Parathyroid adenoma (tissue), 2 donors: ENCODE measurements at regions not wholly inside any gene's neighbourhood (a gene's known extent, or its start where the extent isn't known, plus 50 kb on each side); places are given as distances from the start of the nearest gene placed in this dataset.

Source experiments
- H2AFZ ChIP-seq: fragments of 300-600 bp; sonication (generic); one replicate; pipeline ENCODE4 v1.7.0; 2017; ENCODE audit warnings: antibody characterized with exemption, mild to moderate bottlenecking
- H3K27ac ChIP-seq: fragments of 300-600 bp; sonication (generic); one replicate; pipeline ENCODE4 v1.7.0; 2017
- H3K27me3 ChIP-seq: fragments of 300-600 bp; sonication (generic); one replicate; pipeline ENCODE4 v1.7.0; 2017; ENCODE audit warnings: low read length; ENCODE audit not compliant: control insufficient read depth, insufficient read depth
- H3K36me3 ChIP-seq: fragments of 300-600 bp; sonication (generic); one replicate; pipeline ENCODE4 v1.7.0; 2017; ENCODE audit warnings: low read length; ENCODE audit not compliant: control insufficient read depth, insufficient read depth
- H3K4me1 ChIP-seq: fragments of 300-600 bp; sonication (generic); one replicate; pipeline ENCODE4 v1.7.0; 2017; ENCODE audit warnings: control low read depth
- H3K4me2 ChIP-seq: fragments of 300-600 bp; sonication (generic); one replicate; pipeline ENCODE4 v1.7.0; 2017; ENCODE audit warnings: low read length
- H3K4me3 ChIP-seq: fragments of 300-600 bp; sonication (generic); one replicate; pipeline ENCODE4 v1.7.0; 2017; ENCODE audit warnings: low read depth, low read length
- H3K79me2 ChIP-seq: fragments of 300-600 bp; sonication (generic); one replicate; pipeline ENCODE4 v1.7.0; 2017; ENCODE audit warnings: control low read depth
- H3K9ac ChIP-seq: fragments of 300-600 bp; sonication (generic); one replicate; pipeline ENCODE4 v1.7.0; 2017; ENCODE audit warnings: mild to moderate bottlenecking
- H3K9me3 ChIP-seq: fragments of 300-600 bp; sonication (generic); one replicate; pipeline ENCODE4 v1.7.0; 2017; ENCODE audit warnings: low read length; ENCODE audit not compliant: control insufficient read depth
- TF ChIP-seq, protein P1 (sequence below): fragments of 300-600 bp; sonication (generic); IDR thresholded peaks from one replicate; pipeline ENCODE4 v1.7.0; 2017; ENCODE audit warnings: antibody characterized with exemption, mild to moderate bottlenecking
- donor health status: primary hyperparathyroidism.

DNA sequence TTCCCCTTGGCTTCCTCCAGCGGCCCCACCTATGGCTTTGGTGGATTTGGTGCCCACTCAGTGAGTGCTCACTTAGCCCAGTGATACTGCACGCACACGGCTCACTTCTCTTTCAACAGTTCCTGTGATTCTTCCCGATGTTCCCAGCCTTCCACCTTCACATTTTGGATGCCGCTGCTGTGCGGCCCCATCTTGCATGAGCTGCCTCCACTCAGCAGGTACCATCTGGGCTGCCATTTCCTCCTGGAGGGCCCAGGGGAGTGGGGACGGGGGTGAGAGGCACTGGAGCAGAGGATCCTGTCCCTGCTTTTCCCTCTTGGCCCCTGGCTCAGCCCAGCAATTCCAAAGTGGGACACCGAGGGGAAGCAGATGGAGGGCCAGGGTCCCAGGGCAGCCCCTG lies 323.3 kb upstream of the ZNF32 start:
- H2AFZ ChIP-seq: no peak overlapping the region
- no peaks in the 10 kb centered on the region for H3K9me3 ChIP-seq
- H3K27me3 ChIP-seq: no peaks in the 10 kb centered on the region
- no peak overlapping the region for H3K9ac ChIP-seq
- no peaks in the 10 kb centered on the region for H3K36me3 ChIP-seq
- H3K4me3 ChIP-seq: no peak overlapping the region
- H3K4me2 ChIP-seq: no peak overlapping the region
- TF ChIP-seq, protein P1, sequence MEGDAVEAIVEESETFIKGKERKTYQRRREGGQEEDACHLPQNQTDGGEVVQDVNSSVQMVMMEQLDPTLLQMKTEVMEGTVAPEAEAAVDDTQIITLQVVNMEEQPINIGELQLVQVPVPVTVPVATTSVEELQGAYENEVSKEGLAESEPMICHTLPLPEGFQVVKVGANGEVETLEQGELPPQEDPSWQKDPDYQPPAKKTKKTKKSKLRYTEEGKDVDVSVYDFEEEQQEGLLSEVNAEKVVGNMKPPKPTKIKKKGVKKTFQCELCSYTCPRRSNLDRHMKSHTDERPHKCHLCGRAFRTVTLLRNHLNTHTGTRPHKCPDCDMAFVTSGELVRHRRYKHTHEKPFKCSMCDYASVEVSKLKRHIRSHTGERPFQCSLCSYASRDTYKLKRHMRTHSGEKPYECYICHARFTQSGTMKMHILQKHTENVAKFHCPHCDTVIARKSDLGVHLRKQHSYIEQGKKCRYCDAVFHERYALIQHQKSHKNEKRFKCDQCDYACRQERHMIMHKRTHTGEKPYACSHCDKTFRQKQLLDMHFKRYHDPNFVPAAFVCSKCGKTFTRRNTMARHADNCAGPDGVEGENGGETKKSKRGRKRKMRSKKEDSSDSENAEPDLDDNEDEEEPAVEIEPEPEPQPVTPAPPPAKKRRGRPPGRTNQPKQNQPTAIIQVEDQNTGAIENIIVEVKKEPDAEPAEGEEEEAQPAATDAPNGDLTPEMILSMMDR: no peak
- H3K27ac ChIP-seq: no peak overlapping the region
- no peaks in the 10 kb centered on the region for H3K4me1 ChIP-seq
- no peaks in the 10 kb centered on the region for H3K79me2 ChIP-seq

DNA sequence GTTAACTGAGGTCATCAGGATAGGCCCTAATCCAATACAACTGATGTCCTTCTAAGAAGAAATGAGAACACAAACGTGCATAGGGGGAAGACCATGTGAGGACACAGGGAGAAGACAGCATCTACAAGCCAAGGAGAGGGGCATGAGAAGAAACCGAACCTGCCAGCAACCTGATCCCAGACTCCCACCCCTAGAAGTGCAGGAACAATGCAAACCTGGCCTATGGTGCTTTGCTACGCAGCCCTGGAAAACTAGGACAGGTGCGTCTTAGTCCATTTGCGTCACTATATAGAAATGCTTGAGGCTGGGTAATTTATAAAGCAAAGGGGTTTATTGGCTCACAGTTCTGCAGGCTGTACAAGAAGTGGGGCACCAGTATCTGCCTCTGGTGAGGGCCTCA lies 322.6 kb upstream of the ZNF32 start:
- no peaks in the 10 kb centered on the region for H3K4me1 ChIP-seq

GRCh38 chr10:43970717-43971116 lies 322.0 kb upstream of the ZNF32 start:
- no peaks in the 10 kb centered on the region for H3K27me3 ChIP-seq
- H3K36me3 ChIP-seq: no peaks in the 10 kb centered on the region
- TF ChIP-seq, protein P1: no peak
- no peaks in the 10 kb centered on the region for H3K4me1 ChIP-seq
- H3K9me3 ChIP-seq: no peaks in the 10 kb centered on the region
- H2AFZ ChIP-seq: no peak overlapping the region
- H3K4me3 ChIP-seq: no peak overlapping the region
- H3K4me2 ChIP-seq: no peak overlapping the region
- H3K9ac ChIP-seq: no peak overlapping the region
- H3K27ac ChIP-seq: no peak overlapping the region
- H3K79me2 ChIP-seq: no peaks in the 10 kb centered on the region

More for the DNA sequence above, 322.6 kb upstream of the ZNF32 start:
- no peaks in the 10 kb centered on the region for H3K36me3 ChIP-seq
- H2AFZ ChIP-seq: no peak overlapping the region
- no peak overlapping the region for H3K4me3 ChIP-seq
- H3K9ac ChIP-seq: no peak overlapping the region
- H3K9me3 ChIP-seq: no peaks in the 10 kb centered on the region
- no peak overlapping the region for H3K27ac ChIP-seq
- TF ChIP-seq, protein P1: no peak
- H3K79me2 ChIP-seq: no peaks in the 10 kb centered on the region
- H3K4me2 ChIP-seq: no peak overlapping the region
- H3K27me3 ChIP-seq: no peaks in the 10 kb centered on the region

GRCh38 chr10:43970018-43970698 lies 321.5 kb upstream of the ZNF32 start:
- TF ChIP-seq, protein P1: no peak
- H3K9ac ChIP-seq: no peak overlapping the region
- no peaks in the 10 kb centered on the region for H3K36me3 ChIP-seq
- H3K9me3 ChIP-seq: no peaks in the 10 kb centered on the region
- H3K27ac ChIP-seq: no peak overlapping the region
- H3K4me1 ChIP-seq: no peaks in the 10 kb centered on the region
- H3K27me3 ChIP-seq: no peaks in the 10 kb centered on the region
- no peak overlapping the region for H3K4me3 ChIP-seq
- H3K79me2 ChIP-seq: no peaks in the 10 kb centered on the region
- no peak overlapping the region for H2AFZ ChIP-seq
- no peak overlapping the region for H3K4me2 ChIP-seq

DNA sequence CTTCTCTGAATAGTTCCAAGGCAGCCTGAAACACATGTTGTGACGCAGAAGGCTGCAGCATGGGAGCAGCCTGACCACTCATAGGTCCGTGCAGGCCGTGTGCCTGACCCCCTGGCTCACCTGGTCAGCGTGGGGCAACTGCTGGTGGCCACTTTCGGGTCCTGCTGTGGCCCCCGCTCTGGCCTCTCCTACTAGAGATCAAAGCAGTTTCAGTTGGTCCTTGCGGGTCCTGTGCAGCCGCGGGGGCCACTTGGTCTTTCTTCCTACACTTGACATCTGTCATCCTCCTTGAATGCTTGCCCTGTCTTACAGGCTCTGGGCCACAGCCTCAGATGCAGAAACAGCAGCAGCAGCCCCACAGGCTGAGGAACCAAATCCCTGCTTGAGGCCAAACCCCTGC lies 320.8 kb upstream of the ZNF32 start:
- no peak overlapping the region for H3K9ac ChIP-seq

More for the DNA sequence above, 320.8 kb upstream of the ZNF32 start:
- Histone ChIP-seq H3K79me2 (no peaks in the 10 kb centered on the region), H2AFZ (no peak overlapping the region), H3K4me3 (no peak overlapping the region), H3K36me3 (no peaks in the 10 kb centered on the region), H3K9me3 (no peaks in the 10 kb centered on the region), H3K27ac (no peak overlapping the region), H3K4me1 (no peaks in the 10 kb centered on the region), H3K4me2 (no peak overlapping the region), H3K27me3 (no peaks in the 10 kb centered on the region)
- TF ChIP-seq, protein P1: no peak
